HCT116 (cell line): ENCODE measurements at regions not wholly inside any gene's neighbourhood (a gene's known extent, or its start where the extent isn't known, plus 50 kb on each side); places are given as distances from the start of the nearest gene placed in this dataset.

Experiments used
- ATAC-seq: fragments of 200-7000 bp; cut with Tn5 transposase; 2 replicates; pipeline ENCODE4 v1.9.1; 2020; ENCODE audit warnings: mild to moderate bottlenecking, moderate library complexity
- BruUV-seq: library from RNA; stranded (reverse); fragments of 400-500 nt; replicated peaks from 2 replicates; lab custom pipeline; 2021; lab: Mats Ljungman, UMichigan
- CTCF ChIA-PET: fragments of 300-600 bp; sonication (Branson Sonifier 250); formaldehyde crosslinking; loops from one replicate; lab custom pipeline; 2021; ENCODE audit warnings: antibody characterized with exemption; lab: Charles Lee
- POLR2A ChIA-PET: fragments of 300-600, 350-600 bp; sonication (Branson Sonifier 250); formaldehyde crosslinking; loops from one replicate; lab custom pipeline; 2021; ENCODE audit warnings: antibody characterized with exemption; lab: Charles Lee
- RAD21 ChIA-PET, 2 experiments: fragments of 300-600 bp; sonication (Branson Sonifier 250); formaldehyde crosslinking; loops; one replicate each; lab custom pipeline; 2023; ENCODE audit warnings: low total read pairs in 2 of 2; ENCODE audit not compliant: uncharacterized antibody in 2 of 2, unreplicated experiment in 2 of 2, low non-redundant PET in 1 of 2; lab: Charles Lee
- DNase-seq: peaks from one replicate; pipeline ENCODE4 v3.0.0-alpha.2; 2010; ENCODE audit warnings: low read depth, low spot score
- H2AFZ ChIP-seq: fragments of 200-600 bp; shearing (Covaris generic), sonication (generic); 2 replicates; pipeline ENCODE4 v1.6.1; 2017; ENCODE audit warnings: low read depth, mixed run types, mixed read lengths, antibody characterized with exemption, low read length; ENCODE audit not compliant: poor library complexity, severe bottlenecking
- H3K27ac ChIP-seq: 2 replicates; pipeline ENCODE4 v1.5.1; 2012; ENCODE audit warnings: low read depth, low read length
- H3K27me3 ChIP-seq: fragments of 200-600 bp; sonication (generic); 2 replicates; pipeline ENCODE4 v1.6.1; 2016; ENCODE audit warnings: mixed run types, low read length, mixed read lengths; ENCODE audit not compliant: insufficient read depth
- H3K36me3 ChIP-seq, 2 experiments: fragments of 200-500 bp in 1 of 2; fragments of 200-600 bp in 1 of 2; sonication (Bioruptor generic) in 1 of 2; sonication (generic) in 1 of 2; 2 replicates each; pipeline versions ENCODE4 v1.5.1 to v1.6.1; 2014 to 2016; ENCODE audit warnings: low read length in 2 of 2, inconsistent platforms in 1 of 2, mixed read lengths in 1 of 2, mixed run types in 1 of 2; ENCODE audit not compliant: insufficient read depth in 2 of 2, control insufficient read depth in 1 of 2
- H3K4me1 ChIP-seq, 2 experiments: fragments of 200-600 bp in 1 of 2; sonication (generic) in 1 of 2; 2 replicates each; pipeline versions ENCODE4 v1.5.1 to v1.6.1; 2012 to 2017; ENCODE audit warnings: low read length in 2 of 2, inconsistent platforms in 1 of 2, mild to moderate bottlenecking in 1 of 2, mixed read lengths in 1 of 2, mixed run types in 1 of 2, moderate library complexity in 1 of 2; ENCODE audit not compliant: insufficient read depth in 2 of 2, control insufficient read depth in 1 of 2
- H3K4me2 ChIP-seq: fragments of 200-600 bp; sonication (generic); 2 replicates; pipeline ENCODE4 v1.6.1; 2017; ENCODE audit warnings: mixed run types, low read length, mixed read lengths
- H3K4me3 ChIP-seq, 2 experiments: fragments of 200-600 bp in 1 of 2; sonication (generic) in 1 of 2; replicated peaks in 1 of 2; 2 replicates each; pipeline ENCODE4 v1.5.1; 2011 to 2016; ENCODE audit warnings: low read length in 2 of 2, control low read depth in 1 of 2, low read depth in 1 of 2, mild to moderate bottlenecking in 1 of 2, mixed read lengths in 1 of 2, mixed run types in 1 of 2
- H3K79me2 ChIP-seq: fragments of 200-600 bp; sonication (generic); 2 replicates; pipeline ENCODE4 v1.6.1; 2017; ENCODE audit warnings: mild to moderate bottlenecking, mixed run types, low read length, moderate library complexity, mixed read lengths; ENCODE audit not compliant: insufficient read depth
- H3K9ac ChIP-seq: fragments of 200-600 bp; sonication (generic); 2 replicates; pipeline ENCODE4 v1.6.1; 2016; ENCODE audit warnings: low read length, mixed read lengths
- H3K9me2 ChIP-seq: fragments of 200-600 bp; sonication (generic), shearing (Covaris generic); 2 replicates; pipeline ENCODE4 v1.6.1; 2017; ENCODE audit warnings: mixed run types, mild to moderate bottlenecking, moderate library complexity; ENCODE audit not compliant: insufficient read depth
- H3K9me3 ChIP-seq, 2 experiments: fragments of 200-500 bp in 1 of 2; fragments of 200-600 bp in 1 of 2; sonication (Bioruptor generic) in 1 of 2; sonication (generic) in 1 of 2; 2 replicates each; pipeline ENCODE4 v1.6.1; 2014 to 2017; ENCODE audit warnings: low read length in 2 of 2, mixed read lengths in 2 of 2, inconsistent platforms in 1 of 2, low read depth in 1 of 2, mild to moderate bottlenecking in 1 of 2, mixed run types in 1 of 2, moderate library complexity in 1 of 2; ENCODE audit not compliant: control insufficient read depth in 1 of 2, insufficient read depth in 1 of 2
- H4K20me1 ChIP-seq: fragments of 200-600 bp; sonication (generic), shearing (Covaris generic); 2 replicates; pipeline ENCODE4 v1.6.1; 2017; ENCODE audit warnings: mixed run types, mild to moderate bottlenecking, moderate library complexity; ENCODE audit not compliant: insufficient read depth
- ATF3 ChIP-seq: IDR thresholded peaks from 2 replicates; pipeline ENCODE4 v1.6.1; 2012
- CBX3 ChIP-seq: IDR thresholded peaks from 2 replicates; pipeline ENCODE4 v1.6.1; 2012; ENCODE audit warnings: low read depth
- CEBPB ChIP-seq: IDR thresholded peaks from 2 replicates; pipeline ENCODE4 v1.6.1; 2012; ENCODE audit warnings: low read depth
- EGR1 ChIP-seq: IDR thresholded peaks from 2 replicates; pipeline ENCODE4 v1.6.1; 2012; ENCODE audit warnings: low read depth
- ELF1 ChIP-seq: IDR thresholded peaks from 2 replicates; pipeline ENCODE4 v1.6.1; 2012; ENCODE audit warnings: low read depth, borderline replicate concordance
- EZH2 ChIP-seq: fragments of 200-600 bp; sonication (generic); IDR thresholded peaks from 2 replicates; pipeline ENCODE4 v1.6.1; 2017; ENCODE audit warnings: antibody characterized with exemption, mixed run types
- FOSL1 ChIP-seq: IDR thresholded peaks from 2 replicates; pipeline ENCODE4 v1.6.1; 2012; ENCODE audit warnings: low read depth
- JUND ChIP-seq: IDR thresholded peaks from 2 replicates; pipeline ENCODE4 v1.6.1; 2012
- MAX ChIP-seq: IDR thresholded peaks from 2 replicates; pipeline ENCODE4 v1.6.1; 2012
- POLR2A ChIP-seq: IDR thresholded peaks from 2 replicates; pipeline ENCODE4 v1.7.0; 2011; ENCODE audit warnings: borderline replicate concordance; ENCODE audit not compliant: insufficient read depth, insufficient read length; ENCODE audit errors: extremely low read depth
- POLR2AphosphoS5 ChIP-seq: IDR thresholded peaks from 2 replicates; pipeline ENCODE4 v1.6.1; 2011; ENCODE audit warnings: mild to moderate bottlenecking, low read depth, low read length, moderate library complexity
- RAD21 ChIP-seq: IDR thresholded peaks from 2 replicates; pipeline ENCODE4 v1.6.1; 2012; ENCODE audit warnings: low read depth, mild to moderate bottlenecking
- SRF ChIP-seq: IDR thresholded peaks from 2 replicates; pipeline ENCODE4 v1.6.1; 2012; ENCODE audit warnings: low read depth
- TCF7L2 ChIP-seq: IDR thresholded peaks from 2 replicates; pipeline ENCODE4 v1.7.0; 2011; ENCODE audit warnings: borderline replicate concordance, inconsistent platforms; ENCODE audit not compliant: insufficient read depth, insufficient read length; ENCODE audit errors: extremely low read depth
- YY1 ChIP-seq: IDR thresholded peaks from 2 replicates; pipeline ENCODE4 v1.6.1; 2011; ENCODE audit warnings: low read length, low read depth, moderate library complexity, mild to moderate bottlenecking; ENCODE audit not compliant: insufficient replicate concordance; ENCODE audit errors: extremely low read depth
- ZFX ChIP-seq: fragments of 450-650 bp; IDR thresholded peaks from 2 replicates; pipeline ENCODE4 v1.6.1; 2017
- intact Hi-C: fragments of 100-400 bp; cut with micrococcal nuclease; formaldehyde crosslinking; loops from 2 replicates; pipeline ENCODE4 v1.10.0; 2022
- TF ChIP-seq, protein P1 (sequence below): IDR thresholded peaks from 2 replicates; pipeline ENCODE4 v1.6.1; 2012; ENCODE audit warnings: low read depth
- TF ChIP-seq, protein P2 (sequence below): IDR thresholded peaks from 2 replicates; pipeline ENCODE4 v1.6.1; 2011; ENCODE audit warnings: mild to moderate bottlenecking, low read length, moderate library complexity; ENCODE audit not compliant: insufficient replicate concordance; ENCODE audit errors: extremely low read depth
- TF ChIP-seq, protein P3 (sequence below), 3 experiments: fragments of 200-600 bp in 1 of 3; sonication (generic) in 1 of 3; IDR thresholded peaks in 2 of 3; conservative IDR thresholded peaks in 1 of 3; 2 replicates each; pipeline ENCODE4 v1.5.1; 2012 to 2017; ENCODE audit warnings: low read depth in 2 of 3, low read length in 2 of 3, antibody characterized with exemption in 1 of 3, borderline replicate concordance in 1 of 3, control low read depth in 1 of 3, mild to moderate bottlenecking in 1 of 3, mixed read lengths in 1 of 3, mixed run types in 1 of 3, moderate library complexity in 1 of 3; ENCODE audit not compliant: insufficient read depth in 1 of 3

- Histone ChIP-seq H3K27ac (no peak overlapping the region), H3K27me3 (no peaks in the 10 kb centered on the region), H3K36me3 (no peaks in the 10 kb centered on the region), H4K20me1 (no peaks in the 10 kb centered on the region), H3K4me3 (no peak overlapping the region), H3K4me2 (no peak overlapping the region), H3K4me1 (no peaks in the 10 kb centered on the region), H3K9me3 (peaks cover 4 to 25% of the 10 kb centered on the region in 2 experiments; a peak in 2 of 4 replicates), H3K9me2 (no peaks in the 10 kb centered on the region), H3K79me2 (no peaks in the 10 kb centered on the region), H3K9ac (no peak overlapping the region), H2AFZ (no peak overlapping the region)
- POLR2A ChIA-PET, result no interaction called here
- BruUV-seq, result no TSS peak
- intact Hi-C loops, result no loop called here
- no peak for DNase-seq
- CTCF ChIA-PET, result no interaction called here
- RAD21 ChIA-PET, result no interaction called here
- no peak for ATAC-seq
- no peak for TF ChIP-seq EZH2
- TF ChIP-seq MAX, result no peak
- TF ChIP-seq FOSL1, result no peak
- TF ChIP-seq ATF3, result no peak
- TF ChIP-seq, protein P1, sequence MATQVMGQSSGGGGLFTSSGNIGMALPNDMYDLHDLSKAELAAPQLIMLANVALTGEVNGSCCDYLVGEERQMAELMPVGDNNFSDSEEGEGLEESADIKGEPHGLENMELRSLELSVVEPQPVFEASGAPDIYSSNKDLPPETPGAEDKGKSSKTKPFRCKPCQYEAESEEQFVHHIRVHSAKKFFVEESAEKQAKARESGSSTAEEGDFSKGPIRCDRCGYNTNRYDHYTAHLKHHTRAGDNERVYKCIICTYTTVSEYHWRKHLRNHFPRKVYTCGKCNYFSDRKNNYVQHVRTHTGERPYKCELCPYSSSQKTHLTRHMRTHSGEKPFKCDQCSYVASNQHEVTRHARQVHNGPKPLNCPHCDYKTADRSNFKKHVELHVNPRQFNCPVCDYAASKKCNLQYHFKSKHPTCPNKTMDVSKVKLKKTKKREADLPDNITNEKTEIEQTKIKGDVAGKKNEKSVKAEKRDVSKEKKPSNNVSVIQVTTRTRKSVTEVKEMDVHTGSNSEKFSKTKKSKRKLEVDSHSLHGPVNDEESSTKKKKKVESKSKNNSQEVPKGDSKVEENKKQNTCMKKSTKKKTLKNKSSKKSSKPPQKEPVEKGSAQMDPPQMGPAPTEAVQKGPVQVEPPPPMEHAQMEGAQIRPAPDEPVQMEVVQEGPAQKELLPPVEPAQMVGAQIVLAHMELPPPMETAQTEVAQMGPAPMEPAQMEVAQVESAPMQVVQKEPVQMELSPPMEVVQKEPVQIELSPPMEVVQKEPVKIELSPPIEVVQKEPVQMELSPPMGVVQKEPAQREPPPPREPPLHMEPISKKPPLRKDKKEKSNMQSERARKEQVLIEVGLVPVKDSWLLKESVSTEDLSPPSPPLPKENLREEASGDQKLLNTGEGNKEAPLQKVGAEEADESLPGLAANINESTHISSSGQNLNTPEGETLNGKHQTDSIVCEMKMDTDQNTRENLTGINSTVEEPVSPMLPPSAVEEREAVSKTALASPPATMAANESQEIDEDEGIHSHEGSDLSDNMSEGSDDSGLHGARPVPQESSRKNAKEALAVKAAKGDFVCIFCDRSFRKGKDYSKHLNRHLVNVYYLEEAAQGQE, result no peak
- TF ChIP-seq ELF1, result no peak
- TF ChIP-seq CEBPB, result no peak
- no peak for TF ChIP-seq POLR2A
- no peak for TF ChIP-seq RAD21
- TF ChIP-seq JUND, result no peak
- TF ChIP-seq YY1, result no peak
- TF ChIP-seq EGR1, result no peak
- TF ChIP-seq CBX3, result no peak
- TF ChIP-seq POLR2AphosphoS5, result no peak
- no peak for TF ChIP-seq ZFX
- TF ChIP-seq SRF, result no peak
- TF ChIP-seq TCF7L2, result no peak
- TF ChIP-seq, protein P2, sequence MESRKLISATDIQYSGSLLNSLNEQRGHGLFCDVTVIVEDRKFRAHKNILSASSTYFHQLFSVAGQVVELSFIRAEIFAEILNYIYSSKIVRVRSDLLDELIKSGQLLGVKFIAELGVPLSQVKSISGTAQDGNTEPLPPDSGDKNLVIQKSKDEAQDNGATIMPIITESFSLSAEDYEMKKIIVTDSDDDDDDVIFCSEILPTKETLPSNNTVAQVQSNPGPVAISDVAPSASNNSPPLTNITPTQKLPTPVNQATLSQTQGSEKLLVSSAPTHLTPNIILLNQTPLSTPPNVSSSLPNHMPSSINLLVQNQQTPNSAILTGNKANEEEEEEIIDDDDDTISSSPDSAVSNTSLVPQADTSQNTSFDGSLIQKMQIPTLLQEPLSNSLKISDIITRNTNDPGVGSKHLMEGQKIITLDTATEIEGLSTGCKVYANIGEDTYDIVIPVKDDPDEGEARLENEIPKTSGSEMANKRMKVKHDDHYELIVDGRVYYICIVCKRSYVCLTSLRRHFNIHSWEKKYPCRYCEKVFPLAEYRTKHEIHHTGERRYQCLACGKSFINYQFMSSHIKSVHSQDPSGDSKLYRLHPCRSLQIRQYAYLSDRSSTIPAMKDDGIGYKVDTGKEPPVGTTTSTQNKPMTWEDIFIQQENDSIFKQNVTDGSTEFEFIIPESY, result no peak
- TF ChIP-seq, protein P3, sequence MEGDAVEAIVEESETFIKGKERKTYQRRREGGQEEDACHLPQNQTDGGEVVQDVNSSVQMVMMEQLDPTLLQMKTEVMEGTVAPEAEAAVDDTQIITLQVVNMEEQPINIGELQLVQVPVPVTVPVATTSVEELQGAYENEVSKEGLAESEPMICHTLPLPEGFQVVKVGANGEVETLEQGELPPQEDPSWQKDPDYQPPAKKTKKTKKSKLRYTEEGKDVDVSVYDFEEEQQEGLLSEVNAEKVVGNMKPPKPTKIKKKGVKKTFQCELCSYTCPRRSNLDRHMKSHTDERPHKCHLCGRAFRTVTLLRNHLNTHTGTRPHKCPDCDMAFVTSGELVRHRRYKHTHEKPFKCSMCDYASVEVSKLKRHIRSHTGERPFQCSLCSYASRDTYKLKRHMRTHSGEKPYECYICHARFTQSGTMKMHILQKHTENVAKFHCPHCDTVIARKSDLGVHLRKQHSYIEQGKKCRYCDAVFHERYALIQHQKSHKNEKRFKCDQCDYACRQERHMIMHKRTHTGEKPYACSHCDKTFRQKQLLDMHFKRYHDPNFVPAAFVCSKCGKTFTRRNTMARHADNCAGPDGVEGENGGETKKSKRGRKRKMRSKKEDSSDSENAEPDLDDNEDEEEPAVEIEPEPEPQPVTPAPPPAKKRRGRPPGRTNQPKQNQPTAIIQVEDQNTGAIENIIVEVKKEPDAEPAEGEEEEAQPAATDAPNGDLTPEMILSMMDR (IDR thresholded peaks at IDR 0.05 in 2 of 3, conservative IDR thresholded peaks at IDR 0.05 in 1 of 3; ENCODE audit: borderline replicate concordance in 1 of 3, insufficient read depth in 1 of 3, low read depth in 2 of 3, low read length in 2 of 3), result no peak
Observed at GRCh38 chr16:61105544-61105943, 930.7 kb downstream of the CDH8 start.
